CD14-positive monocyte (primary cell): ENCODE measurements at regions not wholly inside any gene's neighbourhood (a gene's known extent, or its start where the extent isn't known, plus 50 kb on each side); places are given as distances from the start of the nearest gene placed in this dataset.

Source experiments
- DNase-seq, 3 donors: peaks; one replicate each; pipeline ENCODE4 v3.0.0-alpha.2; 2011 to 2022
- H2AFZ ChIP-seq: 2 replicates; pipeline ENCODE4 v1.6.0; 2012; ENCODE audit warnings: mild to moderate bottlenecking, low read depth, low read length, inconsistent platforms; ENCODE audit not compliant: insufficient read depth, poor library complexity, severe bottlenecking
- H3K27ac ChIP-seq, 2 donors: 1 replicate in 1 of 2; 2 replicates in 1 of 2; pipeline ENCODE4 v1.5.1; 2012 to 2013; ENCODE audit warnings: low read length in 2 of 2, control low read depth in 1 of 2, inconsistent platforms in 1 of 2, low read depth in 1 of 2, mild to moderate bottlenecking in 1 of 2
- H3K27me3 ChIP-seq, 2 donors: one replicate each; pipeline versions ENCODE4 v1.6.0 to v1.6.1; 2011 to 2013; ENCODE audit warnings: low read length in 2 of 2; ENCODE audit not compliant: control insufficient read depth in 2 of 2, insufficient read depth in 2 of 2
- H3K36me3 ChIP-seq, 2 donors: replicated peaks in 1 of 2; 1 replicate in 1 of 2; 2 replicates in 1 of 2; pipeline versions ENCODE4 v1.5.1 to v1.6.1; 2012 to 2013; ENCODE audit warnings: low read length in 2 of 2, control low read depth in 1 of 2, inconsistent platforms in 1 of 2, mild to moderate bottlenecking in 1 of 2; ENCODE audit not compliant: insufficient read depth in 2 of 2, control insufficient read depth in 1 of 2
- H3K4me1 ChIP-seq, 2 donors: 1 replicate in 1 of 2; 2 replicates in 1 of 2; pipeline versions ENCODE4 v1.5.1 to v1.6.1; 2012 to 2013; ENCODE audit warnings: low read length in 2 of 2, control low read depth in 1 of 2, inconsistent platforms in 1 of 2, mild to moderate bottlenecking in 1 of 2, moderate library complexity in 1 of 2; ENCODE audit not compliant: insufficient read depth in 2 of 2, control insufficient read depth in 1 of 2
- H3K4me2 ChIP-seq: replicated peaks from 2 replicates; pipeline ENCODE3; 2012; ENCODE audit warnings: low read length, moderate library complexity, mild to moderate bottlenecking; ENCODE audit not compliant: poor library complexity, severe bottlenecking; ENCODE audit errors: extremely low read depth
- H3K4me3 ChIP-seq, 3 experiments: fragments of 200-600 bp in 1 of 3; sonication (generic) in 1 of 3; replicated peaks in 1 of 3; 1 replicate in 2 of 3; 2 replicates in 1 of 3; pipeline ENCODE4 v1.5.1; 2011 to 2013; ENCODE audit warnings: low read length in 3 of 3, mild to moderate bottlenecking in 3 of 3, control low read depth in 2 of 3, low read depth in 2 of 3, inconsistent platforms in 1 of 3, moderate library complexity in 1 of 3
- H3K79me2 ChIP-seq: 2 replicates; pipeline ENCODE4 v1.6.0; 2012; ENCODE audit warnings: mild to moderate bottlenecking, control low read depth, inconsistent platforms, low read length, moderate library complexity; ENCODE audit not compliant: insufficient read depth
- H3K9ac ChIP-seq: 2 replicates; pipeline ENCODE4 v1.6.0; 2017; ENCODE audit warnings: low read length, mild to moderate bottlenecking; ENCODE audit not compliant: insufficient read depth, poor library complexity, severe bottlenecking
- H3K9me3 ChIP-seq, 2 donors: replicated peaks in 1 of 2; 1 replicate in 1 of 2; 2 replicates in 1 of 2; pipeline versions ENCODE4 v1.5.1 to v1.6.1; 2012 to 2013; ENCODE audit warnings: low read length in 2 of 2, control low read depth in 1 of 2; ENCODE audit not compliant: control insufficient read depth in 1 of 2, insufficient read depth in 1 of 2
- H4K20me1 ChIP-seq: 2 replicates; pipeline ENCODE4 v1.6.0; 2012; ENCODE audit warnings: mild to moderate bottlenecking, low read length, control low read depth, moderate library complexity; ENCODE audit not compliant: insufficient read depth
- H3K27ac Mint-ChIP-seq, 7 donors: one replicate each; pipeline ENCODE4 v1.8.0; 2020; ENCODE audit warnings: mild to moderate bottlenecking in 7 of 7, mixed read lengths in 7 of 7, moderate library complexity in 6 of 7, inconsistent platforms in 2 of 7
- H3K27me3 Mint-ChIP-seq, 3 donors: one replicate each; pipeline ENCODE4 v1.8.0; 2021 to 2022; ENCODE audit warnings: low read depth in 3 of 3, mild to moderate bottlenecking in 3 of 3, mixed read lengths in 3 of 3, moderate library complexity in 3 of 3, inconsistent platforms in 1 of 3
- H3K36me3 Mint-ChIP-seq, 2 donors: one replicate each; pipeline ENCODE4 v1.8.0; 2020; ENCODE audit warnings: mixed read lengths in 2 of 2, inconsistent platforms in 1 of 2, mild to moderate bottlenecking in 1 of 2
- H3K4me1 Mint-ChIP-seq: one replicate; pipeline ENCODE4 v1.8.0; 2020; ENCODE audit warnings: mild to moderate bottlenecking, mixed read lengths
- H3K4me3 Mint-ChIP-seq, 2 donors: one replicate each; pipeline ENCODE4 v1.8.0; 2020; ENCODE audit warnings: mild to moderate bottlenecking in 2 of 2, mixed read lengths in 2 of 2, moderate library complexity in 1 of 2
- H3K9me3 Mint-ChIP-seq, 7 donors: one replicate each; pipeline ENCODE4 v1.8.0; 2020 to 2022; ENCODE audit warnings: mixed read lengths in 7 of 7, mild to moderate bottlenecking in 6 of 7, moderate library complexity in 6 of 7, inconsistent platforms in 2 of 7
- CTCF ChIP-seq: fragments of 200-600 bp; IDR thresholded peaks from one replicate; pipeline ENCODE4 v1.8.0; 2022; ENCODE audit warnings: antibody characterized with exemption, mild to moderate bottlenecking
- WGBS: methylation state at CpG from one replicate; pipeline ENCODE4 v1.1.5; 2013; ENCODE audit warnings: missing lambda C conversion rate; ENCODE audit not compliant: insufficient coverage; 5-methylcytosine and 5-hydroxymethylcytosine counted together
- intact Hi-C, 2 donors: fragments of 100-400 bp; cut with micrococcal nuclease; formaldehyde crosslinking; loops; one replicate each; pipeline versions ENCODE4 v1.15.0 to v1.15.1; 2023

- no peak overlapping the region for H2AFZ ChIP-seq
- peaks cover 0 to 1% of the 10 kb centered on the region in 2 donors for H3K9me3 ChIP-seq
- H3K79me2 ChIP-seq, result no peaks in the 10 kb centered on the region
- no peaks in the 10 kb centered on the region for H3K36me3 ChIP-seq
- H3K9ac ChIP-seq, result no peak overlapping the region
- no peak overlapping the region for H3K4me3 ChIP-seq
- H3K27me3 Mint-ChIP-seq, result no peaks in the 10 kb centered on the region
- H3K4me1 Mint-ChIP-seq, result no peaks in the 10 kb centered on the region
- no peaks in the 10 kb centered on the region for H3K4me1 ChIP-seq
- no peak for TF ChIP-seq CTCF
- no peak overlapping the region for H3K27ac Mint-ChIP-seq
- no peaks in the 10 kb centered on the region for H4K20me1 ChIP-seq
- H3K27ac ChIP-seq, result no peak overlapping the region
- WGBS, result 100% methylated on average over 5 of the region's 6 CpGs
- H3K9me3 Mint-ChIP-seq, result peaks cover 0 to 15% (median 4%) of the 10 kb centered on the region in 7 donors
- no peaks in the 10 kb centered on the region for H3K36me3 Mint-ChIP-seq
- no peak overlapping the region for H3K4me3 Mint-ChIP-seq
- no peak for DNase-seq
- H3K27me3 ChIP-seq, result no peaks in the 10 kb centered on the region
- no peak overlapping the region for H3K4me2 ChIP-seq
- intact Hi-C loops, result no loop called here
Observed at GRCh38 chr14:55840821-55841220, 260.8 kb downstream of the KTN1 start.

GRCh38 chr14:55841625-55842024 lies 261.6 kb downstream of the KTN1 start:
- Mint-ChIP-seq H3K4me3 (no peak overlapping the region), H3K4me1 (no peaks in the 10 kb centered on the region), H3K27ac (no peak overlapping the region), H3K9me3 (peaks cover 0 to 15% (median 4%) of the 10 kb centered on the region in 7 donors), H3K36me3 (no peaks in the 10 kb centered on the region), H3K27me3 (no peaks in the 10 kb centered on the region)
- peaks cover 0 to 5% of the 10 kb centered on the region in 2 donors for H3K9me3 ChIP-seq
- H3K4me2 ChIP-seq, result no peak overlapping the region
- 80% methylated on average over 1 of the region's 6 CpGs for WGBS
- DNase-seq, result no peak
- H3K27ac ChIP-seq, result no peak overlapping the region
- H3K4me1 ChIP-seq, result no peaks in the 10 kb centered on the region
- H4K20me1 ChIP-seq, result no peaks in the 10 kb centered on the region
- H2AFZ ChIP-seq, result no peak overlapping the region
- no peaks in the 10 kb centered on the region for H3K27me3 ChIP-seq
- no peak overlapping the region for H3K4me3 ChIP-seq
- H3K36me3 ChIP-seq, result no peaks in the 10 kb centered on the region
- TF ChIP-seq CTCF, result no peak
- no peaks in the 10 kb centered on the region for H3K79me2 ChIP-seq
- intact Hi-C loops, result no loop called here
- H3K9ac ChIP-seq, result no peak overlapping the region
